Hematopoietic multipotent progenitor cell treated with erythropoietin and hydrocortisone succinate and interleukin-3 and kit ligand, for 6 days (in vitro differentiated cells): ENCODE measurements at regions not wholly inside any gene's neighbourhood (a gene's known extent, or its start where the extent isn't known, plus 50 kb on each side); places are given as distances from the start of the nearest gene placed in this dataset.
"Not testable (repeated sequence)": the region's sequence is repeated elsewhere in the genome, so short reads cannot be mapped to it uniquely, and the experiment has no call there.

ENCODE experiments used
- DNase-seq: peaks from one replicate; pipeline ENCODE4 v3.0.0-alpha.2; 2015

- not testable (repeated sequence) for DNase-seq
Measured at GRCh38 chr4:103412646-103413045, 214.5 kb upstream of the CENPE start.

GRCh38 chr4:103410386-103410785, 212.2 kb upstream of the CENPE start:
- no peak for DNase-seq

DNA sequence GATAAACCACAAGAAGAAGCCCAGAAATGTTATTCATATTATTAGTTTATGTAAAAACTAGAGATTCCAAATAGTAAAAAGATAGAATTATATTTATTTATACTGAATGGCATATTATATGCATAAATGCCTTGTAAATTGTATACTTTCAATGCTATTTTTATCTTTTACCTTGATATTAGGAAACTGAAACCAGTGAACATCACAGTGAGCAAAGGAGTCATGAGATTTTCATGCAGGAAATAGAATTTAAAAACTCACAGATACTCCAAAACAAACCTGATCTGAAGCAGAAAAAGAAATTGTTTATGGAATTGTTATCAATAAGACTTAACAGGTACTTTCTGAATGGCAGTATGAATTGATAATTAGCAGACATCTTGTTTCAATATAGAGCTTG, 207.3 kb upstream of the CENPE start:
- DNase-seq: no peak

DNA sequence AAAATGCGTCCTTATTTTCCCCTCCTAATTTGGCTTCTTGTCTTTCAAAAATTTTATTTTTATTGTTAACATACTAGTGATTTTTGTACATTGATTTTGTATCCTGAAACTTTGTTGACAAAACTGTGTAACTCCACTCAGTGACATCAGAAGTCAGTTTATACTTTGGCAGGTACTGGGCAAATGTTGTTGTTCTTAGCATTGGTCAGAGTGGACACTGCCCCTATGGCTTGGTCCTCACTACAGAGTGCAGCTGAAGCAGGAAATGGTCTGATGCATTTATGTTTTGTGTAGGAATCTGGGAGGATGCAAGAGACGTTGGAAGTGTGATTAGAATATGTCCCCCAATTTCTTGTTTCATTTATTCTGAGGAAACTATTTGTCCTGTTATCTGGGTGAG, 205.5 kb upstream of the CENPE start:
- DNase-seq: no peak

GRCh38 chr4:103402198-103402597, 204.1 kb upstream of the CENPE start:
- DNase-seq: no peak

DNA sequence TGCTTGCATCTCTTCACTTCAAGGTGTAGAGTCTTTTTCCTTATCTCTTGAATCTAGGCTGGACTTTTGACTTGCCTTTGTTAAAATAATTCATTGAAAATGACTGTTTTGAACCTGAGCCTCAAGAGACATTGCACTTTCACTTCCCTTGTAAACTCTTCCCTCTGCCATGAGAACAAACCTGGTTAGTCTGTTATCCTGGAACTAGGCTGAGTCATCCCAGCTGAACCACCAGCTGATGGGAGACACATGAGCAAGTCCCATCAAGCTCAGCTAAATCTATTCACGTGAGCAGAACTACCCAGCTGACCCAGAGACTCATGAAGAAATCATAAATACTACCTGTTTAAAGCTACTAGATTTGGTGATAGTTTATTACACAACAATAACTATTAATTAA, 202.3 kb upstream of the CENPE start:
- DNase-seq: no peak

DNA sequence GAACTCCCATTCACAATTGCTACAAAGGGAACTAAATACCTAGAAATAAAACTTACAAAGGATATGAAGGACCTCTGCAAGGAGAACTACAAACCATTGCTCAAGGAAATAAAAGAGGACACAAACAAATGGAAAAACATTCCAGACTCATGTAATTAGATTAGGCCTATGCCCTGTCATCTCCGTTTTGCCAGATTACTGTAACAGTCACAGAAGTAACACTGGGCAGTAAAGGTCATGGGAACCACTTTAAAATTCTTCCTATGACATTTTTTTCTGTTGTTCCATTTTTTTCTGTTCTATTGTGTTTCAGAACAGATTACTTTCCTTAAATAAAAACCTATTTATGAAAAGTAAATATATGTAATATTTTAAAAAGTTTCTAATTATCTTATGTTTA, 199.4 kb upstream of the CENPE start:
- DNase-seq: no peak

GRCh38 chr4:103387508-103388011, 189.4 kb upstream of the CENPE start:
- not testable (repeated sequence) for DNase-seq

DNA sequence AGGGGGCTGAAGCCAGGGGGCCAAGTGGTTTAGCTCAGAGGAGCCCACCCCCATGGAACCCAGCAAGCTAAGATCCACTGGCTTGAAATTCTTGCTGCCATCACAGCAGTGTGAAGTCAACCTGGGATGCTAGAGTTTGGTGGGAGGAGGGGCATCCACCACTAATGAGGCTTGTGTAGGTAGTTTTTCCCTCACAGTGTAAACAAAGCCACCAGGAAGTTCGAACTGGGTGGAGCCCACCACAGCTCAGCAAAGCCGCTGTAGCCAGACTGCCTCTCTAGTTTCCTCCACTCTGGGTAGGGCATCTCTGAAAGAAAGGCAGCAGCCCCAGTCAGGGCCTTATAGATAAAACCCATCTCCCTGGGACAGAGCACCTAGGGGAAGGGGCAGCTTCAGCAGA, 187.4 kb upstream of the CENPE start:
- not testable (repeated sequence) for DNase-seq

- no peak for DNase-seq
Measured at GRCh38 chr4:103375278-103375677, 177.1 kb upstream of the CENPE start.

GRCh38 chr4:103374758-103375157, 176.6 kb upstream of the CENPE start:
- no peak for DNase-seq

DNA sequence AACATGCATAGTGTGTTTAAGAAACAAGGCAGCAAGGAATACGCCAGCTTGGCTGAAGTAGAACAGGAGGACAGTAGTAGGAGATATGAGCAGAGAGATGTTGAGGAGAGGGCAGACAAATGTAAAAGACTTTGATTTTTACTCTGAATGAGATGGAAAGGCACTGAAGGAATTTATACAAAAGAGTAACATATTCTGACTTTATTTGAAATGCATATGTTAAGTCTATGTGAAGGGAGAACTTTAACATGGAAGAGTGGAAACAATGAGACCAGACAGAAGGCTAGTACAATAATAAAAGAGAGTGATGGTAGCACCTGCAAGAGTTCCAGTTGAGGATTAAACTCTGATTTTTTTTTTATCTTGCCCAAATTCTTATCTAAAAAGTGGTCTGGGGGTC, 176.2 kb upstream of the CENPE start:
- no peak for DNase-seq

DNA sequence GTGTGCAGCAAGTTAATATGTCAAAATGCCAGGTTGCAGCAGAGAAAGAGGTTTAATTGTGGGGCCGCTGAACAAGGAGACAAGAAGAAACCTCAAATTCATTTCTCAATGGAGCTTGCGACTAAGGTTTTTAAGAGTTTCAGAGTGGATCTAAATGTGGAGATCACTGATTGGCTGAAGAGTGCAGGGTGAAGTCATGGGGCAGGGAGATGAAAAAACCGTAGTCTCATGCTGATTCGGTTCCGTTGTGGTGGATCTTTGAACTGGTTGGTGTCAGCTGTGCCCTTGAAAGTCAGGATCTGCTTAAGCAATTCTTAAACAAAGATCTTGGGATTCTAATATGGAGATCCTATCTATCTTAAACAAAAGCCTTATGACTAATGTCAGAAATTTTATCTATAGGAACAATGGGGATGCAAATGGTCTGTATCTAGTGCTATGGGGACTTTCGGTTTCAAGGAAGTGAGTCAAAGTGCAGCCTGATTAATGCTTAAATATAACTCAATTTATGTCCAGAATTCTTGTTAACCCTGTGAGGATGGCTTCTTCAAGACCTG, 173.9 kb upstream of the CENPE start:
- DNase-seq: no peak

DNA sequence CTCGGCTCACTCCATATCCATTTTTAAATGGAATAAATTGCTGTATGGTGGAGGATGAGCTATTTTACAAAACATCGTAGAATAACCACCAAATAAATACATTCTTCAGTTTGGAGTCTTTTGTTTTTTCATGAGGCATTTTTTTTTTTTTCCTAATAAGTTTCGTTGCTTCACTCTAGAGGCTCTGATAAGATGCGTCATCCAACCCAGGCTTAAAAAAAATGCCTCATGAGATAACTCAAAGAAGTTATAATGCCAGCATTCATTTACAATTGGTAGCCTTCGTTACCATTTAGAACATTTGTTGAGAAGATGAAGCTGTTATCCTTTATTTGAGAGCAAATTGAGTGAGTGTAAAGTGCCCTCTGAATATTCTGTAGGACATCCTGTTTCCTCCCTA, 172.2 kb upstream of the CENPE start:
- no peak for DNase-seq

DNA sequence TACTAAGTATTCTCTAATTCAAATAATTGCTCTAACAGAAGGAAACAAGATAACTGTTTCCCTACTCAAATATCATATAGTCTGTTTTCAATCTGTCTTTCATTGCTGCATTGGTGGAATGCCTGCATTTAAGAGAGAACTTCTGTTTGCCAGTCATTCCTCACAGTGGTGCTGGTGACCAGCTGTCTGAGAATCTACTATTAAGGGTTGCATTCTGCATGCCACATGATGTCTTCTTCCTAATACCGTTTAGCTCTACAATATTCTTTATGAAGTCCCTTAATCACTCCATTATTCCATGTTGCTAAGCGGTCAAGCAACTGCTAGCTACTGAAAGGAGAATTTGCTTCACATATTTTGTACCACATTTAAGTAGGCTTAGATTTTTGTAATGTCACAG, 167.1 kb upstream of the CENPE start:
- DNase-seq: no peak

DNA sequence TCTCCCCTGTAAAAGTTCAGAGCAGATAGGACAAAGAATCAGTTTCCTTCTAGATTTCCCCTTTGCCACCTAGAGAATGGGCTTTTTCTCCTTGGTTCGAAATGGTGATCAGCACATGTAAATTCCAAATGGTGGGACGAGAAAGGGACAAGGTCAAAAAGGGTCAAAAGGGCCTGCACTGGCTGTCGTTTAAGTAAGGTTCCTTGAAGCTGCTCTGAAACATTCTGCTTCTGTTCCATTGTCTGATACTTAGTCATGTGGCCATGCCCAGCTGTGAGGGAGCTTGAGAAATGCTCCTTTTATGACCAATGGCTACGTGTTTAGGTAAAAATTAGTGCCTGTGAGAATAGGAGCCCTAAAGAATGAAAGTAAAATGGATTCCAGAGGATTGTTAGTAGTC, 165.9 kb upstream of the CENPE start:
- no peak for DNase-seq

DNA sequence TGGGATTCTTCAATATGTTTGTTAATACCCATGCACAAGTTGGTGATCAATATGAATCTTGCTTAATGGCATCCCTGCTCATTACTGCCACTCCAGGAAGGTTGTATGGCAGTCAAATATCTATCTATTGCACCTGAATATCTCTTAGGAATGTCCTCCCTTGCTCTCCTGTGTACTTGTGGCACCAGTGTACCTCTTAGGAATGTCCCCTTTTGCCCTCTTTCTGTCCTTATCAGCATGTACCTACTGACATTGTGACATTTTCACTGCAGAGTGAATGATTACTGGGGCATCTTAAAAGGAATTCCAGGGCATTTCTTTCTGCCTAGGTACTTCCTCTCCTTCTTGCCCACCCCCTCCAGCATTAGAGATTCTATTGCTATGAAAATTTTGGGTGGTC, 163.8 kb upstream of the CENPE start:
- DNase-seq: no peak

DNA sequence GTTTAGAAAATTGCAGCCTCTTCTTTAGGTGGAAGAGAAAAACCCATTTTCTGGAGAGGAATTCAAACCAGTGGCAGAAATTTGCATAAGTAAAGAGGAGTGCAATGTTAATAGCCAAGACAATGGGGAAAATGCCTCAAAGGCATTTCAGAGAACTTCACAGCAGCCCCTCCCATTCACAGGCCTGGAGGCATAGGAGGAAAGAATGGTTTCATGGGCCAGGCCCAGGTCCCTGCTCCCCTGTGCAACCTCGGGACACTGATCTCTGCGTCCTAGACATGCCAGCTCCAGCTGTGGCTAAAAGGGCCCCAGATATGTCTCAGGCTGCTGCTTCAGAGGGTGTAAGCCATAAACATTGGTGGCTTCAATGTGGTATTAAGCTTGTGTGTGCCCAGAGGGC, 161.8 kb upstream of the CENPE start:
- DNase-seq: no peak

DNA sequence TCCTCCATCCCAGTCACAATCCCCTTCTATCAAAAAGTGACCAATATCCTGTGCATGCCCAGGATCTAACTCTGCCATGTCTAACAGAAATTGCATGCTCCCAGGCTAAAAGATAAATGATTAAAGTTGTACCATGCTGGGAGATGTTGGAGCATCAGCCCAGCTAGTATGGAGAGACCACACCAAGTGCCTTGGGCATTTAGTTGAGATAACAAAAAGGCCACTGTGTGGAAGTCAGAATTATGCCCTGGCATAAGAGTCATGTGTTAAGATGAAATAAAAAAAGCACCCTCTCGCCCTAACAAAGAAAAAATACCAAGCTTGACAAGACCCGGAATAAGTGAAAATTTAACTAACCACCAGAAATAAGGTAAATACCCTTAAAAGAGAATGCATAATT, 155.9 kb upstream of the CENPE start:
- DNase-seq: no peak

GRCh38 chr4:103329642-103330041, 131.5 kb upstream of the CENPE start:
- DNase-seq: no peak

DNA sequence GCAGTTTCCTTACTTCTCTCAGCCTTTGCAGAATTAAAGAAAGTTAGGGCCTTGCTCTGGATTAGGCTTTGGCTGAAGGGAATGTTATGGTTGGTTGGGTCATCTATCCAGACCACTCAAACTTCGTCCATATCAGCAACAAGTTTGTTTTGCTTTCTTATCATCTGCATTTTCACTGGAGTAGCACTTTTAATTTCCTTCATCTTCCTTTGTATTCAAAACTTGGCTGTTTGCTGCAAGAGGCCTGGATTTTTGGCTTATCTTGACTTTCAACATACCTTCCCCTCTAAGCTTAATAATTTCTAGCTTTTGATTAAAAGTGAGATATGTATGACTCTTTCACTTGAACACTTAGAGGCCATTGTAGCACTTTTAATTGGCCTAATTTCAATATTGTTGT, 126.7 kb upstream of the CENPE start:
- no peak for DNase-seq

DNA sequence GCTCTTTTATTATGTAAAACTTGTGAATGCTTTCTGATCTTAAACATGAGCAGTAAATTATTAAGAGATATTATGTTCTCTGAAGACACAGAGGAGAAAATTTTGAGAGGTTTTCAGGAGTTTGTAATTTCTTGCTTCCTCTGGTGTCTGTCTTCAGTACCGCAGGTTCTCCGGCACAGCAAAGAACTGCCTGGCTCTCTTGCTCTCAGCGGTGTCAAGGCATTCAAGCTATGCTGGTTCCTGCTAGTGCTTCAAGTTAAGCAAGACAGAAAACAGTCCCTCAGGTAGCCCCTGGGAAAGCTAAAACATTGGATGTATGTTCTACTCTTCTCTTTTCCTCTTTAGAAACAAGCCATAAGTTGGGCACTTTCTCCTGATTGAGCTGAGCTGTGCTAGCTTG, 120.2 kb upstream of the CENPE start:
- no peak for DNase-seq

DNA sequence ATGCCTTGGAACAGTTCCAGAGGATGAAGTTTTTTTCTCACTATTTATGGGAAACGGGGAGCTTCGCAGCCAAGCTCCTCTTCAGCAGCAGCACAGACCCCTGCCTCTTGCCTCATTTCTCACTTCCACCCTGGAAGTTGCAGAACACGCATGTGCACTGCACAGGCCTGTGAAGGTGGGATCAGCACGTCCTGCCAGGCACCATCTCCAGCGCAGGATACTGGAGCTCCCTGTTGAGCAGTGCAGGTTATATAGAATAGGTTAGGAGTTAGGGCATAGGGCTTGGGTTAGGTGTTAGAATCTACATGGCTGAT, 110.1 kb upstream of the CENPE start:
- no peak for DNase-seq

DNA sequence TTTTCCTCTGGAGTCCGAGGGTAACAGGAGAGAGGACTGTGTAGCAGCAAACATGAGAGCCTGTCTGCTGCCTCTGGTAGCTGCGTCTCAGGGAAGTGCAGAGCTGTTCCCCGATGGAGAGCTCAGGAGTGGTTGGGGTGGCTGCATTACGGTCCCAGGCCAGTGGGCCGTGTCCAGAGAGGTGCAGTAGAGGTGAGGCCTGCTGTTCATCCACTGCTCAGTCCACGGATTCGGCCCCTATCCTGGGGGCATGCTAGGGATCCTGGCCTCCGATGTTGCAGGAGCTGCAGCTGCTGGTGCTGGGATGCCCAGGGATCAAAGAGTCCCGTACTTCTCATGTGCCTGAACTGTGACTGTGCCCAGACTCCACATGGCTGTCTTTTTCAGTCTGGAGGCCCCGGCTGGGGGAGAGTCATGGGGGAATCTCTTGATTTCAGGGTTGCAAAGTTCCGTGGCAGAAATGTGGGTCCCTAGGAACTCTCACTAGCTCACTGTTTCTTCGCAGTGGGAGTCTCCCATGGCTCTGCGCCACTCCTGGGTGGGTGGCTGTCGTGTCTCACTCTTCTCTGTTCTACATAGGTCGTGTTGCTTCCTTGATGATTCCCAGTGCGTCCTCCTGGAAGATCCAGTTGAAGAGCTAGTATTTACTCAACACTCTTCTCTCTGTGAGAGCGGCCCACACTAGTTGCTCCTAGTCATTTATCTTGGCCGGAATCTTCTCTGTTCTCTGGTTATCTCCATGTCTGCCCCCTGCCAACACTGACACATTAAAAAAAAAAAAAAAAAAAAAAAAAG, 109.5 kb upstream of the CENPE start:
- no peak for DNase-seq

DNA sequence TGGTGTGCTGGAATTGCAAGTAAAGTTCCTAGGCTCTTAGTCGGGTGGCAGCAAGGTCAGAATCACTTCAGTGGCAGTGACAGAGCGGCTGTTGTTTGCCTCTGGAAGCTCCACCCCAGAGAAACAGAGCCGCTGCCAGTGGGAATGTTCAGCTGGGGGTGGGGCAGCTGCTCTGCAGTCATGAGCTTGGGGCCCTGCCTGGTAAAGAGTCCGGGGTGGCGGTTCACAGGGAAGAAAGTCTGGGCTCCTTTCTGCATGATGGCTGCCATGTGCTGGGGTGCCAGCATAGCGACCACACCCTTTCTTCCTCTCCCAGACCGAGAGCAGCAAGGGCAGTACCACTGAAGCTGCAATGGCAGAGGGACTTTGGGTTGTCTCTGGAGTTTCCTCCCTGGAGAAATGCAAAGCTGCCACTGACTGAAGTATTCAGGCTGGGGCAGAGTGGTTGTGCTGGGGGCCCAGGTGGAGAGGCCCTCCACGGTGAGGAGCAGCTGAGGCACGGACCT, 108.8 kb upstream of the CENPE start:
- no peak for DNase-seq
